Testis (tissue), 2 donors: ENCODE measurements at regions not wholly inside any gene's neighbourhood (a gene's known extent, or its start where the extent isn't known, plus 50 kb on each side); places are given as distances from the start of the nearest gene placed in this dataset.

Source experiments
- CTCF ChIP-seq, 3 experiments: fragments of 450-650 bp in 2 of 3; fragments of 200-600 bp in 1 of 3; sonication (generic) in 1 of 3; IDR thresholded peaks; one replicate each; pipeline ENCODE4 v1.5.1; 2016 to 2019; ENCODE audit warnings: antibody characterized with exemption in 3 of 3, mild to moderate bottlenecking in 2 of 3, moderate library complexity in 1 of 3
- POLR2A ChIP-seq: fragments of 450-650 bp; IDR thresholded peaks from one replicate; pipeline ENCODE4 v1.6.1; 2017; ENCODE audit warnings: antibody characterized with exemption, mild to moderate bottlenecking, moderate library complexity

DNA sequence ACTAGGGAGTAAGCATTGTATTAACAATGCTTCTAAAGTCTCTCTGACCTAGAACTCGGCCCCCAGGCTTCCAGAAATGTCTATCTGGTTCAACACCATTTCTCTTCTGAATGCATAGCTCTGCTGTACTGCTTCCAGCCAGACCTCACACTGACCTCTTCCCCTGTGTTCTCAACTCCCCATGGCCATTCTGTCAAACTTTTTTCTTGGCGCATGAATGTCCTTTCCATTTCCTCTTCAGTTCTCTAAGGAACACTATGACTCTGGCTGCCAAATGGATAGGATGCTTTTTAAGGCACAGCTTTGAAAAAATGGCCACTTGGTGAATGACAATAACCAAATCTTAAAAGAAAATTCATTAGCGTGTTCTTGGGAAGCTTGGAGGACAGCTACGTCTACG lies 425.8 kb downstream of the ETV1 start:
- TF ChIP-seq CTCF (IDR thresholded peaks at IDR 0.05): no peak
- no peak for TF ChIP-seq POLR2A
